ENCODE measurements at regions not wholly inside any gene's neighbourhood (a gene's known extent, or its start where the extent isn't known, plus 50 kb on each side); places are given as distances from the start of the nearest gene placed in this dataset.

DNA sequence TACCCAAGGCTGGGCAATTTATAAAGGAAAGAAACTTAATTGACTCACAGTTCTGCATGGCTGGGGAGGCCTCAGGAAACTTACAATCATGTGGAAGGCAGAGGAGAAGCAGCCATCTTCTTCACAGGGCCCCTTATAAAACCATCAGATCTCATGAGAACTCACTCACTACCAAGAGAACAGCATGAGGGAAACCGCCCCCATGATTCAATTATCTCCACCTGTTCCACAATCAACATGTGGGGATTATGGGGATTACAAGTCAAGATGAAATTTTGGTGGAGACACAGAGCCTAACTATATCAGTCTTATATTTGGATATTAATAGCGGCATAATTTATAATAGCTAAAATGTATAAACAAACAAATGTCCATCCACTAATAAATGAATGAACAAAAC, 1123.7 kb upstream of the NCAM2 start:
- Histone ChIP-seq H3K9me3 (no peaks in the 10 kb centered on the region), H3K4me3 (no peak overlapping the region), H3K4me1 (no peaks in the 10 kb centered on the region), H3K27me3 (no peaks in the 10 kb centered on the region), H3K27ac (no peak overlapping the region), H3K36me3 (no peaks in the 10 kb centered on the region)
- TF ChIP-seq, protein P1, sequence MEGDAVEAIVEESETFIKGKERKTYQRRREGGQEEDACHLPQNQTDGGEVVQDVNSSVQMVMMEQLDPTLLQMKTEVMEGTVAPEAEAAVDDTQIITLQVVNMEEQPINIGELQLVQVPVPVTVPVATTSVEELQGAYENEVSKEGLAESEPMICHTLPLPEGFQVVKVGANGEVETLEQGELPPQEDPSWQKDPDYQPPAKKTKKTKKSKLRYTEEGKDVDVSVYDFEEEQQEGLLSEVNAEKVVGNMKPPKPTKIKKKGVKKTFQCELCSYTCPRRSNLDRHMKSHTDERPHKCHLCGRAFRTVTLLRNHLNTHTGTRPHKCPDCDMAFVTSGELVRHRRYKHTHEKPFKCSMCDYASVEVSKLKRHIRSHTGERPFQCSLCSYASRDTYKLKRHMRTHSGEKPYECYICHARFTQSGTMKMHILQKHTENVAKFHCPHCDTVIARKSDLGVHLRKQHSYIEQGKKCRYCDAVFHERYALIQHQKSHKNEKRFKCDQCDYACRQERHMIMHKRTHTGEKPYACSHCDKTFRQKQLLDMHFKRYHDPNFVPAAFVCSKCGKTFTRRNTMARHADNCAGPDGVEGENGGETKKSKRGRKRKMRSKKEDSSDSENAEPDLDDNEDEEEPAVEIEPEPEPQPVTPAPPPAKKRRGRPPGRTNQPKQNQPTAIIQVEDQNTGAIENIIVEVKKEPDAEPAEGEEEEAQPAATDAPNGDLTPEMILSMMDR (IDR thresholded peaks at IDR 0.05): no peak
- DNase-seq (ENCODE audit: low spot score in 2 of 2): no peak
- intact Hi-C loops (cut with DNase I): no loop called here

DNA sequence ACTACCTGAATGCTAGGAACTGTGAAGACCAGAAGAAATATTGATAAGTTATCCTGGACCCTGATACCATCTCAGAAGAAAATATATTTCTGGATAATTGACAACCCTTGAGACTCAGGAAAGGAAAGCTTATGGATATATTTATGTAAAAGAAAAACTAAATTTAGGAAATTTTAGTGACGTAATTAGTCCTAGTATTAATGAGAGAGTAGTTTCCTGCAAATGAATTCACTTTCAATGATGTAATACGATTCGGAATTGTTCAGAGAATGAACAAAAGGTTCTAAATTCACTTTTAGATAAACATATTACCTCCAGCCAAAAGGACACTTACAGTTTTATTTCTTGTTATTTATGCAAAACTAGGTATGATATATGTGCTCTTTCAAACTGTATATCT, 1120.1 kb upstream of the NCAM2 start:
- H3K4me1 ChIP-seq: no peaks in the 10 kb centered on the region
- no peaks in the 10 kb centered on the region for H3K9me3 ChIP-seq
- H3K27ac ChIP-seq: no peak overlapping the region
- H3K4me3 ChIP-seq: no peak overlapping the region
- DNase-seq (ENCODE audit: low spot score in 2 of 2): no peak
- TF ChIP-seq, protein P1 (IDR thresholded peaks at IDR 0.05): no peak
- intact Hi-C loops (cut with DNase I): no loop called here
- no peaks in the 10 kb centered on the region for H3K36me3 ChIP-seq
- H3K27me3 ChIP-seq: no peaks in the 10 kb centered on the region

DNA sequence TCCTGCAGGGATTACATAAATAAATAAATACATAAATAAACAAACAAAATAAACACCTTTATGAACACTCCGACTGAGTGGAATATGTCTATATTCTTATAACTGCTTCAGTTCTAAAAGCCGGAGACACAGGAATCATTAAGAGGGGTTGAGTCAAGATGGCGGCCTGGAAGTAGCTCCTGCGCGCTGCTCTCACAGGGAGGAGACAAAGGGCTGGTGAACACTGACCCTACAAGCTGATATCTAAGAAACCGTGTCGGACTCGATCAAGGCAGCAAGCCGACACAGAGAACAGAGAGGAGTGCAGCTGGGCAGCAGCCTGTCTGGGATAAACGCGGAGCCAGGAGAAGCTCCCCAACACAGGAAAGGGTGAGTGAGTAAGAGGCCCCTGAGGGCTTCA, 1098.6 kb upstream of the NCAM2 start:
- TF ChIP-seq, protein P1 (IDR thresholded peaks at IDR 0.05): no peak
- Histone ChIP-seq H3K27me3 (no peaks in the 10 kb centered on the region), H3K4me3 (no peak overlapping the region), H3K27ac (no peak overlapping the region), H3K36me3 (no peaks in the 10 kb centered on the region), H3K9me3 (no peaks in the 10 kb centered on the region), H3K4me1 (no peaks in the 10 kb centered on the region)
- DNase-seq (ENCODE audit: low spot score in 2 of 2): no peak
- intact Hi-C loops (cut with DNase I): no loop called here

DNA sequence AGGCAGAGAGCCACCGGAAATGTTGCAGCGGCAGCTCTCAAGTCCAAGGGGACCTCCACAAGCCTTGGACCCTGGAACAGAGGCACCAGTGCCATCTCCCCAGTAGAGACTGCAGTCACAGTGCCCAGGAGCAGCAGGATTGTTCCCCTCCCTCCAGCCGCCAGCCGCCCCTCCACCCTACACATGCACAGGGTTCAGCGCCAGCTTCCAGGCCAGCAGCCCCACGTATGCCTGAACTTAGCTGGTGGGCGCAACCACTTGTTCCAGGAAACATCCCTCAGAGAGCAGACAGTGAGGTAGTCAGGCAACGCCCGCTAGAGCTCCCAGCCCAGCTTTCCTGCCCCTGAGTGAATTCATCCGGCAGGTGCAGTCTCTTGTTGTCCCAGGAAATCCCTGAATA, 1098.1 kb upstream of the NCAM2 start:
- DNase-seq (ENCODE audit: low spot score in 2 of 2): no peak
- no peaks in the 10 kb centered on the region for H3K9me3 ChIP-seq
- intact Hi-C loops (cut with DNase I): no loop called here
- no peaks in the 10 kb centered on the region for H3K4me1 ChIP-seq
- no peak overlapping the region for H3K27ac ChIP-seq
- no peaks in the 10 kb centered on the region for H3K27me3 ChIP-seq
- no peaks in the 10 kb centered on the region for H3K36me3 ChIP-seq
- TF ChIP-seq, protein P1 (IDR thresholded peaks at IDR 0.05): no peak
- no peak overlapping the region for H3K4me3 ChIP-seq

DNA sequence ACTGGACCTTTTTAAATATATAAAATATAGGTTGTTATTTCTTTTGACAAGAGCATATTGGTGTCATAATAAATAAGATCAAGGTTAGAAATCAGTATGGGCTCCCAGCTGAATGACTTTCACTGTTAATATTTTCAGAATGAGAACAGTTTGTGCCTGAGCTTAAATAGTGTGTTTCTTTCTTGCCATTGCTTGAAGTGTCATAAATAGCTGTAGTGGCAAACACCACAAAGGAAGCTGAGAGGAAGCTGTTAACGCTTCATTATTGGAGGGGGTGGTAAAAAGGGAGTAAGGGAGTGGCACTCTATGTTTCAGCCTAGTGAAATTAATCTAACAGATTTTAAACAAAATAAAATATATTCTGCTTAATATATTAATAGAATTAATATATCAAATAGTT, 1089.8 kb upstream of the NCAM2 start:
- H3K27ac ChIP-seq: no peak overlapping the region
- no peaks in the 10 kb centered on the region for H3K4me1 ChIP-seq
- no peak overlapping the region for H3K4me3 ChIP-seq
- intact Hi-C loops (cut with DNase I): no loop called here
- DNase-seq (ENCODE audit: low spot score in 2 of 2): no peak
- no peaks in the 10 kb centered on the region for H3K27me3 ChIP-seq
- TF ChIP-seq, protein P1 (IDR thresholded peaks at IDR 0.05): no peak
- H3K36me3 ChIP-seq: no peaks in the 10 kb centered on the region
- H3K9me3 ChIP-seq: no peaks in the 10 kb centered on the region

DNA sequence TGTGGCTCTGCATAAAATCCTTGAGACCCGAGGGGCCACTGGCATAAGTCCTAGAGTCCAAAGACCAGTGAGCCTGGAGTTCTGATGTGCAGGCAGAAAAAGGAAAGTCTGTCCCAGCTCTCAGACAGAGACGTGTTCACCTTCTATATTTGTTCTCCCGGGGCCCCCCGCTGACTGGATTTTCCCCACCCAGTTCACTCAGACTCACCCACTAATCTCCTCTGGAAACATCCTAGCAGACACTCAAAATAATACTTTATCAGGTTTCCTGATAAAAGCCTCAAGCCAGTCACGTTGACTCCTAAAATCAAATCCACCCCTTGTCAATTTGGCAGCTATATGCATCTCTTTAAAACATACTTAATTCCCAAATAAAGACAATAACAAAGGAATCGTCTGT, 1084.2 kb upstream of the NCAM2 start:
- TF ChIP-seq, protein P1 (IDR thresholded peaks at IDR 0.05): no peak
- Histone ChIP-seq H3K9me3 (no peaks in the 10 kb centered on the region), H3K27me3 (no peaks in the 10 kb centered on the region), H3K27ac (no peak overlapping the region), H3K4me1 (no peaks in the 10 kb centered on the region), H3K36me3 (no peaks in the 10 kb centered on the region), H3K4me3 (no peak overlapping the region)
- intact Hi-C loops (cut with DNase I): no loop called here
- no peak for DNase-seq (ENCODE audit: low spot score in 2 of 2)
